HCT116 (cell line): ENCODE measurements at regions not wholly inside any gene's neighbourhood (a gene's known extent, or its start where the extent isn't known, plus 50 kb on each side); places are given as distances from the start of the nearest gene placed in this dataset.

Experiments
- ATAC-seq: fragments of 200-7000 bp; cut with Tn5 transposase; 2 replicates; pipeline ENCODE4 v1.9.1; 2020; ENCODE audit warnings: mild to moderate bottlenecking, moderate library complexity
- BruUV-seq: library from RNA; stranded (reverse); fragments of 400-500 nt; replicated peaks from 2 replicates; lab custom pipeline; 2021; lab: Mats Ljungman, UMichigan
- CTCF ChIA-PET: fragments of 300-600 bp; sonication (Branson Sonifier 250); formaldehyde crosslinking; loops from one replicate; lab custom pipeline; 2021; ENCODE audit warnings: antibody characterized with exemption; lab: Charles Lee
- POLR2A ChIA-PET: fragments of 300-600, 350-600 bp; sonication (Branson Sonifier 250); formaldehyde crosslinking; loops from one replicate; lab custom pipeline; 2021; ENCODE audit warnings: antibody characterized with exemption; lab: Charles Lee
- RAD21 ChIA-PET, 2 experiments: fragments of 300-600 bp; sonication (Branson Sonifier 250); formaldehyde crosslinking; loops; one replicate each; lab custom pipeline; 2023; ENCODE audit warnings: low total read pairs in 2 of 2; ENCODE audit not compliant: uncharacterized antibody in 2 of 2, unreplicated experiment in 2 of 2, low non-redundant PET in 1 of 2; lab: Charles Lee
- DNase-seq: peaks from one replicate; pipeline ENCODE4 v3.0.0-alpha.2; 2010; ENCODE audit warnings: low read depth, low spot score
- H2AFZ ChIP-seq: fragments of 200-600 bp; shearing (Covaris generic), sonication (generic); 2 replicates; pipeline ENCODE4 v1.6.1; 2017; ENCODE audit warnings: low read depth, mixed run types, mixed read lengths, antibody characterized with exemption, low read length; ENCODE audit not compliant: poor library complexity, severe bottlenecking
- H3K27ac ChIP-seq: 2 replicates; pipeline ENCODE4 v1.5.1; 2012; ENCODE audit warnings: low read depth, low read length
- H3K27me3 ChIP-seq: fragments of 200-600 bp; sonication (generic); 2 replicates; pipeline ENCODE4 v1.6.1; 2016; ENCODE audit warnings: mixed run types, low read length, mixed read lengths; ENCODE audit not compliant: insufficient read depth
- H3K36me3 ChIP-seq, 2 experiments: fragments of 200-500 bp in 1 of 2; fragments of 200-600 bp in 1 of 2; sonication (Bioruptor generic) in 1 of 2; sonication (generic) in 1 of 2; 2 replicates each; pipeline versions ENCODE4 v1.5.1 to v1.6.1; 2014 to 2016; ENCODE audit warnings: low read length in 2 of 2, inconsistent platforms in 1 of 2, mixed read lengths in 1 of 2, mixed run types in 1 of 2; ENCODE audit not compliant: insufficient read depth in 2 of 2, control insufficient read depth in 1 of 2
- H3K4me1 ChIP-seq, 2 experiments: fragments of 200-600 bp in 1 of 2; sonication (generic) in 1 of 2; 2 replicates each; pipeline versions ENCODE4 v1.5.1 to v1.6.1; 2012 to 2017; ENCODE audit warnings: low read length in 2 of 2, inconsistent platforms in 1 of 2, mild to moderate bottlenecking in 1 of 2, mixed read lengths in 1 of 2, mixed run types in 1 of 2, moderate library complexity in 1 of 2; ENCODE audit not compliant: insufficient read depth in 2 of 2, control insufficient read depth in 1 of 2
- H3K4me2 ChIP-seq: fragments of 200-600 bp; sonication (generic); 2 replicates; pipeline ENCODE4 v1.6.1; 2017; ENCODE audit warnings: mixed run types, low read length, mixed read lengths
- H3K4me3 ChIP-seq, 2 experiments: fragments of 200-600 bp in 1 of 2; sonication (generic) in 1 of 2; replicated peaks in 1 of 2; 2 replicates each; pipeline ENCODE4 v1.5.1; 2011 to 2016; ENCODE audit warnings: low read length in 2 of 2, control low read depth in 1 of 2, low read depth in 1 of 2, mild to moderate bottlenecking in 1 of 2, mixed read lengths in 1 of 2, mixed run types in 1 of 2
- H3K79me2 ChIP-seq: fragments of 200-600 bp; sonication (generic); 2 replicates; pipeline ENCODE4 v1.6.1; 2017; ENCODE audit warnings: mild to moderate bottlenecking, mixed run types, low read length, moderate library complexity, mixed read lengths; ENCODE audit not compliant: insufficient read depth
- H3K9ac ChIP-seq: fragments of 200-600 bp; sonication (generic); 2 replicates; pipeline ENCODE4 v1.6.1; 2016; ENCODE audit warnings: low read length, mixed read lengths
- H3K9me2 ChIP-seq: fragments of 200-600 bp; sonication (generic), shearing (Covaris generic); 2 replicates; pipeline ENCODE4 v1.6.1; 2017; ENCODE audit warnings: mixed run types, mild to moderate bottlenecking, moderate library complexity; ENCODE audit not compliant: insufficient read depth
- H3K9me3 ChIP-seq, 2 experiments: fragments of 200-500 bp in 1 of 2; fragments of 200-600 bp in 1 of 2; sonication (Bioruptor generic) in 1 of 2; sonication (generic) in 1 of 2; 2 replicates each; pipeline ENCODE4 v1.6.1; 2014 to 2017; ENCODE audit warnings: low read length in 2 of 2, mixed read lengths in 2 of 2, inconsistent platforms in 1 of 2, low read depth in 1 of 2, mild to moderate bottlenecking in 1 of 2, mixed run types in 1 of 2, moderate library complexity in 1 of 2; ENCODE audit not compliant: control insufficient read depth in 1 of 2, insufficient read depth in 1 of 2
- H4K20me1 ChIP-seq: fragments of 200-600 bp; sonication (generic), shearing (Covaris generic); 2 replicates; pipeline ENCODE4 v1.6.1; 2017; ENCODE audit warnings: mixed run types, mild to moderate bottlenecking, moderate library complexity; ENCODE audit not compliant: insufficient read depth
- CBX3 ChIP-seq: IDR thresholded peaks from 2 replicates; pipeline ENCODE4 v1.6.1; 2012; ENCODE audit warnings: low read depth
- CEBPB ChIP-seq: IDR thresholded peaks from 2 replicates; pipeline ENCODE4 v1.6.1; 2012; ENCODE audit warnings: low read depth
- EGR1 ChIP-seq: IDR thresholded peaks from 2 replicates; pipeline ENCODE4 v1.6.1; 2012; ENCODE audit warnings: low read depth
- EZH2 ChIP-seq: fragments of 200-600 bp; sonication (generic); IDR thresholded peaks from 2 replicates; pipeline ENCODE4 v1.6.1; 2017; ENCODE audit warnings: antibody characterized with exemption, mixed run types
- EZH2phosphoT487 ChIP-seq: fragments of 200-600 bp; IDR thresholded peaks from 2 replicates; pipeline ENCODE4 v1.6.1; 2018; ENCODE audit warnings: antibody characterized with exemption, borderline replicate concordance
- FOSL1 ChIP-seq: IDR thresholded peaks from 2 replicates; pipeline ENCODE4 v1.6.1; 2012; ENCODE audit warnings: low read depth
- MAX ChIP-seq: IDR thresholded peaks from 2 replicates; pipeline ENCODE4 v1.6.1; 2012
- POLR2A ChIP-seq: IDR thresholded peaks from 2 replicates; pipeline ENCODE4 v1.7.0; 2011; ENCODE audit warnings: borderline replicate concordance; ENCODE audit not compliant: insufficient read depth, insufficient read length; ENCODE audit errors: extremely low read depth
- SIN3A ChIP-seq: IDR thresholded peaks from 2 replicates; pipeline ENCODE4 v1.6.1; 2012; ENCODE audit warnings: low read depth
- TCF7L2 ChIP-seq: IDR thresholded peaks from 2 replicates; pipeline ENCODE4 v1.7.0; 2011; ENCODE audit warnings: borderline replicate concordance, inconsistent platforms; ENCODE audit not compliant: insufficient read depth, insufficient read length; ENCODE audit errors: extremely low read depth
- YY1 ChIP-seq: IDR thresholded peaks from 2 replicates; pipeline ENCODE4 v1.6.1; 2011; ENCODE audit warnings: low read length, low read depth, moderate library complexity, mild to moderate bottlenecking; ENCODE audit not compliant: insufficient replicate concordance; ENCODE audit errors: extremely low read depth
- ZFX ChIP-seq: fragments of 450-650 bp; IDR thresholded peaks from 2 replicates; pipeline ENCODE4 v1.6.1; 2017
- ZNF274 ChIP-seq: fragments of 200-500 bp; sonication (Bioruptor generic); IDR thresholded peaks from 2 replicates; pipeline ENCODE4 v1.6.1; 2014; ENCODE audit warnings: mild to moderate bottlenecking, low read depth, low read length, inconsistent platforms
- intact Hi-C: fragments of 100-400 bp; cut with micrococcal nuclease; formaldehyde crosslinking; loops from 2 replicates; pipeline ENCODE4 v1.10.0; 2022
- TF ChIP-seq, protein P1 (sequence below), 3 experiments: fragments of 200-600 bp in 1 of 3; sonication (generic) in 1 of 3; IDR thresholded peaks in 2 of 3; conservative IDR thresholded peaks in 1 of 3; 2 replicates each; pipeline ENCODE4 v1.5.1; 2012 to 2017; ENCODE audit warnings: low read depth in 2 of 3, low read length in 2 of 3, antibody characterized with exemption in 1 of 3, borderline replicate concordance in 1 of 3, control low read depth in 1 of 3, mild to moderate bottlenecking in 1 of 3, mixed read lengths in 1 of 3, mixed run types in 1 of 3, moderate library complexity in 1 of 3; ENCODE audit not compliant: insufficient read depth in 1 of 3
- TF ChIP-seq, protein P2 (sequence below): IDR thresholded peaks from 2 replicates; pipeline ENCODE4 v1.6.1; 2011; ENCODE audit warnings: mild to moderate bottlenecking, low read length, moderate library complexity; ENCODE audit not compliant: insufficient replicate concordance; ENCODE audit errors: extremely low read depth

DNA sequence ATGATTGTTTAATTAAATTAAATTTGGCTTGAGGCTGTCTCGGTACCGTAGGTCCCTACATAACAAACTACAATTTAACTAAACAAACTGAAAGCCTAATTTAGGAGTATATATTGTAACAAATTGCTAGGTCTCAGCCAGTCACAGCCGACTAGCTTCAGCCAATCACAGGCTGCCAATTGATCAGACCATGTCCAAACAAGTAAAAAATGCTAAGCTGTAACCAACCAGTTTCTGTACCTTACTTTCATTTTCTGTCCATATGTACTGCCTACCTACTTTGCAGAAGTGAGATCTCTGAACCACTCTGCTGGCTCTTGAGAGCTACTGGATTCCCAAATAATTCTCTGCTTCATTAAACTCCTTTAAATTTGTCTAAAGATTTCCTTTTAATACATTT, 648.0 kb upstream of the GJE1 start:
- no peak overlapping the region for H3K4me2 ChIP-seq
- intact Hi-C loops: no loop called here
- no peaks in the 10 kb centered on the region for H4K20me1 ChIP-seq
- ChIA-PET RAD21 (no interaction called here), CTCF (no interaction called here), POLR2A (no interaction called here)
- H3K9me2 ChIP-seq: no peaks in the 10 kb centered on the region
- no TSS peak for BruUV-seq
- no peak overlapping the region for H3K9ac ChIP-seq
- H3K79me2 ChIP-seq: no peaks in the 10 kb centered on the region
- H3K27ac ChIP-seq: no peak overlapping the region
- no peaks in the 10 kb centered on the region for H3K36me3 ChIP-seq
- peaks cover 0 to 8% of the 10 kb centered on the region in 2 experiments; a peak in 1 of 4 replicates for H3K4me1 ChIP-seq
- DNase-seq (no peak), ATAC-seq (no peak)
- H3K4me3 ChIP-seq: no peak overlapping the region
- H2AFZ ChIP-seq: peak overlapping the region; percentile 46
- no peak for TF ChIP-seq ZFX
- TF ChIP-seq TCF7L2: no peak
- no peak for TF ChIP-seq ZNF274
- TF ChIP-seq POLR2A: no peak
- no peak for TF ChIP-seq EZH2phosphoT487
- no peak for TF ChIP-seq MAX
- TF ChIP-seq SIN3A: no peak
- TF ChIP-seq EGR1: no peak
- TF ChIP-seq, protein P1, sequence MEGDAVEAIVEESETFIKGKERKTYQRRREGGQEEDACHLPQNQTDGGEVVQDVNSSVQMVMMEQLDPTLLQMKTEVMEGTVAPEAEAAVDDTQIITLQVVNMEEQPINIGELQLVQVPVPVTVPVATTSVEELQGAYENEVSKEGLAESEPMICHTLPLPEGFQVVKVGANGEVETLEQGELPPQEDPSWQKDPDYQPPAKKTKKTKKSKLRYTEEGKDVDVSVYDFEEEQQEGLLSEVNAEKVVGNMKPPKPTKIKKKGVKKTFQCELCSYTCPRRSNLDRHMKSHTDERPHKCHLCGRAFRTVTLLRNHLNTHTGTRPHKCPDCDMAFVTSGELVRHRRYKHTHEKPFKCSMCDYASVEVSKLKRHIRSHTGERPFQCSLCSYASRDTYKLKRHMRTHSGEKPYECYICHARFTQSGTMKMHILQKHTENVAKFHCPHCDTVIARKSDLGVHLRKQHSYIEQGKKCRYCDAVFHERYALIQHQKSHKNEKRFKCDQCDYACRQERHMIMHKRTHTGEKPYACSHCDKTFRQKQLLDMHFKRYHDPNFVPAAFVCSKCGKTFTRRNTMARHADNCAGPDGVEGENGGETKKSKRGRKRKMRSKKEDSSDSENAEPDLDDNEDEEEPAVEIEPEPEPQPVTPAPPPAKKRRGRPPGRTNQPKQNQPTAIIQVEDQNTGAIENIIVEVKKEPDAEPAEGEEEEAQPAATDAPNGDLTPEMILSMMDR (IDR thresholded peaks at IDR 0.05 in 2 of 3, conservative IDR thresholded peaks at IDR 0.05 in 1 of 3; ENCODE audit: borderline replicate concordance in 1 of 3, insufficient read depth in 1 of 3, low read depth in 2 of 3, low read length in 2 of 3): no peak
- no peak for TF ChIP-seq CEBPB
- no peak for TF ChIP-seq CBX3
- no peak for TF ChIP-seq YY1
- no peak for TF ChIP-seq FOSL1
- TF ChIP-seq, protein P2, sequence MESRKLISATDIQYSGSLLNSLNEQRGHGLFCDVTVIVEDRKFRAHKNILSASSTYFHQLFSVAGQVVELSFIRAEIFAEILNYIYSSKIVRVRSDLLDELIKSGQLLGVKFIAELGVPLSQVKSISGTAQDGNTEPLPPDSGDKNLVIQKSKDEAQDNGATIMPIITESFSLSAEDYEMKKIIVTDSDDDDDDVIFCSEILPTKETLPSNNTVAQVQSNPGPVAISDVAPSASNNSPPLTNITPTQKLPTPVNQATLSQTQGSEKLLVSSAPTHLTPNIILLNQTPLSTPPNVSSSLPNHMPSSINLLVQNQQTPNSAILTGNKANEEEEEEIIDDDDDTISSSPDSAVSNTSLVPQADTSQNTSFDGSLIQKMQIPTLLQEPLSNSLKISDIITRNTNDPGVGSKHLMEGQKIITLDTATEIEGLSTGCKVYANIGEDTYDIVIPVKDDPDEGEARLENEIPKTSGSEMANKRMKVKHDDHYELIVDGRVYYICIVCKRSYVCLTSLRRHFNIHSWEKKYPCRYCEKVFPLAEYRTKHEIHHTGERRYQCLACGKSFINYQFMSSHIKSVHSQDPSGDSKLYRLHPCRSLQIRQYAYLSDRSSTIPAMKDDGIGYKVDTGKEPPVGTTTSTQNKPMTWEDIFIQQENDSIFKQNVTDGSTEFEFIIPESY: no peak
- no peak for TF ChIP-seq EZH2
- peaks cover 0 to 4% of the 10 kb centered on the region in 2 experiments; a peak in 1 of 4 replicates for H3K9me3 ChIP-seq
- no peaks in the 10 kb centered on the region for H3K27me3 ChIP-seq
